T-helper 1 cell treated with Interleukin-12 subunit alpha and Interleukin-12 subunit beta and Interleukin-4 antibody, amounts not matched to agents 30 ng/mL and 1 ng/mL, for 36 hours (primary cell): ENCODE measurements at regions not wholly inside any gene's neighbourhood (a gene's known extent, or its start where the extent isn't known, plus 50 kb on each side); places are given as distances from the start of the nearest gene placed in this dataset.
"Not testable (repeated sequence)": the region's sequence is repeated elsewhere in the genome, so short reads cannot be mapped to it uniquely, and the experiment has no call there.

ENCODE experiments used
- intact Hi-C: fragments of 100-400 bp; cut with micrococcal nuclease; formaldehyde crosslinking; loops from one replicate; pipeline ENCODE4 v1.15.1; 2024

DNA sequence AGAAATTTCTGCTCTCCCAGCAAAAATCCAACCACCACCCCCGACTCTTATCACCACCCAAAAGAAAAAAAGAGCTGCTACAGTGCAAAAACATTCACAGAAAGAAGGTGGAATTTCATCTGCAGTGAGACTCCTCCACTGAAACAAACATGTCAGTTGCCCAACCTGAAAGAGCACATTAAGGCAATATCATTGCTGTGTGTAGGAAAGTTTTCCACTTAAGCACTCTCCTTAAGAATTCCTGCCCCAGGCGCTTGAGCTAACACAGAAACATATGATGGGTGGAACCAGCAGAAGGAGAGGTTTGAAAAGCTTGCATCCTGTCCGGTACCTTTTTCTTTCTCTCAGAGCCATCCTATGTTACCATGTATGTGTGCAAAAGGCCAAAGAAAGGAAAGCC is 200.8 kb upstream of the GADL1 start:
- intact Hi-C loops = no loop called here

DNA sequence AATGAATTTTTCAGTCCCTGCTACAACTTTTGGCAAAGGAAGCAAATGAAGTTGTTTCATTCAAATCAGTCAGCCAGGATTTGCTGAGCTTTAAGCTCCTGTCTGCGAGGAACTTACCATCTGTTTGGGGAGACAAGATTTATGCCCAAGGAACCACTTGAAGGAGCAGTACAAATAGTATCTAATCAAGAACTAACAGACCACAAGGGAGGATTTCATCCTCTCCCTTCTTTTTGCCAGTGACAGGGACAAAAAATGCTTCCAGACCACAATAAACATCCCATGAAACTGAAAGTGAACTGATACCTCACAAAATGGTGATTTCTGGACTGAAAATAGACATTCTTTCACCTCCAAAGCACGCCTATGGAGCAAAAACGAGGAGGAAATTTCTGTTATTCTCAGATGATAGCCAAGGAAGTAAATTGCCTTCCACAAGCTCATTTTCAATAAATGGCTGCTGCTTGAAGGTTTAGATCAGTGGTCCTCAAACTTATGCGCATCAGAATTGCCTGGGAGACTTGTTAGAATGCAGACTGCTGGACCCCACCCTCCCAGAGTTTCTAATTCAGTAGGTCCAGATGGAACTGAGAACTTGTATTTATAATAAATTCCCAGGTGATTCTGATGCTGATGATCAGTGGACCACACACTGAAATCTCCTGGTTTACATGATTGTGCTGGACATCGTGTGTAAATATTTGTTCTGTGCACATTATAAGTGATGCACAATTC is 202.4 kb upstream of the GADL1 start:
- intact Hi-C loops = no loop called here

DNA sequence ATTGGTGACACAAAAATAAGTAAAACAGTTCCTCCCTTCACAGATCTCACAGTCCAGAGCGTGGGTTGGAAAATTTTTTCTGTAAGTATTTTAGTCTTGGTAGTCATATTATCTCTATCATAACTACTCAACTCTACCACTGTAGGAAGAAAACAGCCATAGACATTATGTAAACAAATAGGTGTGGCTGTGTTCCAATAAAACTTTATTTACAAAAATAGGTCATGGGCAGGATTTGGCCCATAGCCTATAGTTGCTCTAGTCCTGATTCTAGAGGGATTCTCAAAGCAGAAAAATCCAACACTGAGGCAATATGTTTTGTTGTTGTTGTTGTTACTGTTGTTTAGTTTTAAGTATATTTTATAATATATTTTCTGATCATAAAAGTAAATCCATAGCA is 206.1 kb upstream of the GADL1 start:
- intact Hi-C loops = no loop called here

DNA sequence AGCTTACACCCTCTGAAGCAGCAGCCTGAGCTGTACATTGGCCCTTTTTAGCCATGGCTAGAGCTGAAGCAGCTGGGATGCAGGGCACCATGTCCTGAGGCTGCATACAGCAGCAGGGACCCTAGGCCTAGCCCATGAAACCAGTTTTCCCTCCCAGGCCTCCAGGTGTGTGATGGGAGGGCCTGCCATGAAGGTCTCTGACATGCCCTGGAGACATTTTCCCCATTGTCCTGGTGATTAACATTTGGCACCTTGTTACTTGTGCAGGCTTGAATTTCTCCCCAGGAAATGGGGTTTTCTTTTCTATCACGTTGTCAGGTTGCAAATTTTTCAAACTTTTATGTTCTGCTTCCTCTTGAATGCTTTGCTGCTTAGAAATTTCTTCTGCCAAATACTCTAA is 206.8 kb upstream of the GADL1 start:
- intact Hi-C loops = not testable (repeated sequence)

DNA sequence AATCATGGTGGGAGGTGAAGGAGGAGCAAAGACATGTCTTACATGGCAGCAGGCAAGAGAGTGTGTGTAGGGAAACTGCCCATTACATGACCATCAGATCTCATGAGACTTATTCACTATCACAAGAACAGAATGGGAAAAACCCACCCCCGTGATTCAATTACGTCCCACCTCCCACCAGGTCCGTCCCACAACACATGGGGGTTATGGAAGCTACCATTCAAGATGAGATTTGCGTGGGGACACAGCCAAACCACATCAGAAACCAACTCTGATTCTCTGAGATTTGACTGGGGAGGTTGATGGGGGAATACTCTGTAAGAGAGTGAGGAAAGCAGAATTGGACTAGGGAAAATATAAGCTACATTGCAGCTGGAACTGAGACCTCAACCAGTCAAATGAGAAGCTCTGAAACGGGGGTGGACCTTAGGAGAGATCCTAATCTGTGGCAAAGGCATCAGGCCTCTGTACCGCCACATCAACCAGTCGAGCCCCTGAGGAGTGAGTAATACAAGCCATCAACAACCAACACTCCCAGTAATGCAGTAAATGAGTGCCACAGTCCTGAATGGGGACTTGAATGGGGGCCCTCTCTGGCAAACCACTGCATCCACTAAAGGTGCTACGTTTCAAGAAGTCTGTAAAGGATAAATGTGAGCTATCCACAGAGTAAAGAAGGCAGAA is 207.9 kb upstream of the GADL1 start:
- intact Hi-C loops = no loop called here

GRCh38 chr3:31103181-31103580 is 208.7 kb upstream of the GADL1 start:
- intact Hi-C loops = no loop called here

- intact Hi-C loops = no loop called here
Measured at GRCh38 chr3:31103623-31104180, 209.2 kb upstream of the GADL1 start.

- intact Hi-C loops = loop anchor here (5.0 kb wide), 1 partner anchor 427 kb away; the partner anchor contains the start of gene STT3B
Measured at GRCh38 chr3:31105011-31105410, 210.6 kb upstream of the GADL1 start.

GRCh38 chr3:31105438-31106077 is 211.1 kb upstream of the GADL1 start:
- intact Hi-C loops = loop anchor here (2.0 to 5.0 kb wide), 2 partner anchors 141 to 427 kb away; partner anchors contain the start of gene STT3B

- intact Hi-C loops = loop anchor here (2.0 to 5.0 kb wide), 2 partner anchors 141 to 426 kb away; partner anchors contain the start of gene STT3B
Measured at GRCh38 chr3:31106204-31106603, 211.7 kb upstream of the GADL1 start.

DNA sequence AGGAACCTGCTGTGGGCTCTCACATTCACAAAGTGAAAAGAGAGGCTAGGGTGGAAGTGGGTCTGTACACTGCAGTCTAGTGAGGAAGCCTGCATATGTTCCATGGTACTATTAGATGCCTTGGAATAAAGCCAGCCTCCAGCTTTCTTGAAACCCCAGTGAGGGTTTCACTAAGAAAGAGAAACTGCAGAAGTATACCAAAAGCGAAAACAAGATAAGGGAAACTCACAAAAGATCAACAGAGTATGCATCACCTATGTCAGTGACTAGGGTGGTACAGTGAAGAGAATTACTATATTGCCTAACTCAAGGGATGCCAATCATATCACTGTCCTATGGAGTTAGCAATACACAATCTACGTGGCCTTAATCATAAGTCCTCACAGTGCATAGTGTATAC is 212.5 kb upstream of the GADL1 start:
- intact Hi-C loops = loop anchor here (1.0 to 5.0 kb wide), 3 partner anchors 30 to 425 kb away; partner anchors contain the start of gene STT3B

DNA sequence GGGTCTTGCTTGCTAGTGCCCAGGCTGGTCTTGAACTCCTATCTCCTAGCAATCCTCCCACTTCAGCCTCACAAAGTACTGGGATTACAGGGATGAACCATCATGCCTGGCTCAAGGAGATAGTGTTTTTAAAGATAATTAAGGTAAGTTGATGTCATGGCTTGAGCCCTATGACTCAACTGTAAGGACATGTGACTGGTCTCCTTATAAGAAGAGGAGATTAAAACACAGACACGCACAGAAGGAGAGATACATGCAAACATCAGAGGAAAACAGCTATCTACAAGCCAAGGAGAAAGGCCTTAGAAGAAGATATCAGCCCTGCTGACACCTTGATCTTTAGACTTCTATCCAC is 220.4 kb upstream of the GADL1 start:
- intact Hi-C loops = no loop called here

GRCh38 chr3:31115531-31115930 is 221.1 kb upstream of the GADL1 start:
- intact Hi-C loops = not testable (repeated sequence)

DNA sequence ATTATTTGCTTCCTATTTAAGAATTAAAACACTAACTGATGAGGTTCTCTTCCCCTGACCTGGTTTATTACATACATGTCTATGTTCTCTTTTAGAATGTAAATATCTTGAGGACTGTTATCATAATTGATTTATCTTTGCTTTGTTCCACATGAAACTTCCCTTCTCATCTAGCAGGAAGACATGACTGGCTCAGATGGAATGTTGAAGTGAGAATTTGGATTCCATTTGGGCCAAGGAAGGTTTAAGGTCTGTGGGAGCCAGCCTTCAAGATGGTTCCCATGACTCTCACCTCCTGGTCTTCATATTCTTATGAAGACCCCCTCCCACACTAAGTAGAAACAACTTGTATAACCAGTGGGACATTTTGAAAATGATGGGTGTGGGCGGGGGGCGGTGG is 222.2 kb upstream of the GADL1 start:
- intact Hi-C loops = no loop called here

GRCh38 chr3:31117854-31118253 is 223.4 kb upstream of the GADL1 start:
- intact Hi-C loops = no loop called here

DNA sequence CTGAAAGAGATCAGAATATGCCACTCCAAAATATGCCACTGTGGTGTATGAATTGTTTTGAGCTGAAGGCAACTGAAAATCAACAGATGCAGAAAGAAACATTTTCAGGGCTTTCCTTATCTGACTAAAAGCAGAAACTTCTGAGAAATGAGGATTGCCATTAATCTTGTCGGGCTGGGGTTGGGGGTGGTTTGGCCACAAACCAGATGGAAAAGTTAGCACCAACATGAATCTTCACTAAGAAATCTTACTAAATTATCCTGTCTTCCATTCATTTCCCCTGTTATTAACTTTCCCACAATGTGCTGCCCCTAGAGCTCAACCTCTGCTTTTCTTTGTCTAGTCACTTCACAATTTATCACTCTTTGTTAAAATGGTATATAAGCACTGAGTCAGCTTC is 229.9 kb upstream of the GADL1 start:
- intact Hi-C loops = no loop called here

DNA sequence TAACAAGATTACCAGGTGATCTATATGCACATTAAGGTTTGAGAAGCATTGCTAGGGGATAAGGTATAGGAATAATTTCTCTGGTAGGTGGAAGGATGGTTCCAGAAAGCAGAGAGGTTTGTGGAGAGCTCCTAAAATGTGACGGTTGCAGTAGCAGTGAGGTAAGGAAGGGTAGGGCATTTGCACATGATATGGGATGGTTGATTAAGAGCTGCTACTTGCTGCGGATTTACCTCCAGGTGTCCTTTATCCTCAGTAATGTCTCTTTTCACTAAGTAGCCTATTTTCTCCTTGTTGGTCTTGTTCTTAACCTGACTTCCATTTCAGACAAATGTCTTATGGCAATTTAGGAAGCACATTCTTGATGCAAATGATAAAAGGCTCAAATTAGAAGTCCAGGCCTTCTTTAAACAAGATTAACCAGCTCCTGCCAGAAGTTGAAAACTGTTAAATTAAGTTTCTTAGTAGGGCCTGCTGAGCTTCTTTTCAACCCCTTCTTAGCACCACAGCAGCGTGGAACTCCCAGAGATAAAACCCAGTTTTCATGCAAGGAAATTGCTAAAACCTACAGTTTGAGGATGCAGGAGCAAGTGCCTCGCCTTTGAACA is 231.1 kb upstream of the GADL1 start:
- intact Hi-C loops = no loop called here

DNA sequence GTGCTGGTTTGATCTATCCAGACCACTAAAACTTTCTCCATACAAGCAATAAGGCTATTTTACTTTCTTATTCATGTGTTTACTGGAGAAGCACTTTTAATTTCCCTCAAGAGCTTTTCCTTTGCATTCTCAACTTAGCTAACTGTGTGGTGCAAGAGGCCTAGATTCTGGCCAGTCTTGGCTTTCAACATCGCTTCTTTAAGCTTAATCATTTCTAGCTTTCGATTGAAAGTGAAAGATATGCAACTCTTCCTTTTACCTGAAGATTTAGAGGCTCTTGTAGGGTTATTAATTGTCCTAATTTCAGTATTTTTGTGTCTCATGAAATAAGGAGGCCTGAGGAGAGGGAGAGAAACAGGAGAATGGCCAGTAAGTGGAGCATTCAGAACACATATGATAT is 234.8 kb upstream of the GADL1 start:
- intact Hi-C loops = no loop called here

GRCh38 chr3:31132132-31132769 is 237.8 kb upstream of the GADL1 start:
- intact Hi-C loops = loop anchor here (1.0 to 10.0 kb wide), 7 partner anchors 55 to 1119 kb away; no protein-coding TSS in a partner anchor

- intact Hi-C loops = loop anchor here (2.0 to 10.0 kb wide), 3 partner anchors 205 to 1019 kb away; no protein-coding TSS in a partner anchor
Measured at GRCh38 chr3:31133541-31133940, 239.1 kb upstream of the GADL1 start.

DNA sequence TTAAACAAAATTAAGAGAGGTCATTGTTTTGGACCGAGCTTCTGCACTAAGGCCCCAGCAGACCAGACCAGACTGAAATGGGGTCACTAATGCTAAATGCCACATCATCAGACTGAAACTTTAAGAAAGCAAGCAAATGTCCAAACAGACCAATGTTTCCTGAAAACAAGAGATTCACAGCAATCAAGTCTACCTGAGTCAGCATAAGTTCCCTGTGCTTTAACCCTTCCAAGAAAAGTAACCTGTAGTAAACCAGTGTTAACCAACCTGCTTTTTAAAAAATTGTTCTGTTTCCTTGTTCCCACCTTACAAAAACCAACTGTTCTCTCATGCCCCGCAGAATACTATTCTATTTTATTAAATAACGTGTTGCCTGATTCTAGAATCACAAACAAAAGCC is 241.1 kb upstream of the GADL1 start:
- intact Hi-C loops = loop anchor here (5.0 to 10.0 kb wide), 2 partner anchors 92 to 1021 kb away; no protein-coding TSS in a partner anchor
